Stimulated activated CD8-positive, alpha-beta memory T cell treated with anti-CD3 and anti-CD28 coated beads, Interleukin-12 subunit alpha, Interleukin-12 subunit beta, amount 100 ng/mL, for 24 hours (primary cell): ENCODE measurements at regions not wholly inside any gene's neighbourhood (a gene's known extent, or its start where the extent isn't known, plus 50 kb on each side); places are given as distances from the start of the nearest gene placed in this dataset.
"Not testable (repeated sequence)": the region's sequence is repeated elsewhere in the genome, so short reads cannot be mapped to it uniquely, and the experiment has no call there.

Experiments used
- DNase-seq: peaks from one replicate; pipeline ENCODE4 v3.0.0-alpha.2; 2020; ENCODE audit errors: extremely low read depth

DNA sequence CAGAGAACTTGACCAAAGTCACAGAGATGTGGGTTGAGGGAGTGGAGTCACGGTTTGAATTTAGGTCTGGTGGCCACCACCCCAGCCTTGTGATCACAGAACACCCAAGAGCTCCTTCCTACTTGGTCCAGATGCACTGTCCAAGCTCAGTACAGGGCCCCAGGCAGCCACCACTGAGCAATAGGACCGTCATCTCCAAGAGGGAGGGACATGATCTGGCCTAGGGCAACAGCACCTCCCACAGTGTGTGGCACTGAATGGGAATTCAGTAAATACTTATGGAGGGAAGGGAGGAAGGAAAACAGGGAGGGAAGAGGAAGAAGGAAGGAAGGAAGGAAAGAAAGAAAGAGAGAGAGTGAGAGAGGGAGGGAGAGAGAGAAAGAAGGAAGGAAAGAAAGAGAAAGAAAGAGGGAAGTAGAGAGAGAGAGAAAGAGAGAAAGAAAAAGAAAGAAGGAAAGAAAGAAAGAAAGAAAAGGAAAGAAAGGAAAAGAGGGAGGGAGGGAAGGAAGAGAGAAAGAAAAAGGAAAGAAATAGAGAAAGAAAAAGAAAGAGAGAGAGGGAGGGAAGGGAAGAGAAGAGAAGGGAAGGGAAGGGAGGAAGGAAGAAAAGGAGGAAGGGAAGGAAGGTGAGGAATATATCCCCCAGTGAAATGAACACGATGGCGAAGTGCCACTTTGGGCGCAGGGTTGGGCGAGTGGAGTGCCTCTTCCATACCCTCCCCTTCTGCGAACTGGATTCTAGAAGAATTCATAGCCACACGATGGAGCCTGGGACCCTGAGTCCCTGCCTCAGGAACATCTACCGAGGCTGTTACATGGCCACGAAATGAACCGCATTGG lies 243.7 kb downstream of the TFAP2C start:
- no peak for DNase-seq

DNA sequence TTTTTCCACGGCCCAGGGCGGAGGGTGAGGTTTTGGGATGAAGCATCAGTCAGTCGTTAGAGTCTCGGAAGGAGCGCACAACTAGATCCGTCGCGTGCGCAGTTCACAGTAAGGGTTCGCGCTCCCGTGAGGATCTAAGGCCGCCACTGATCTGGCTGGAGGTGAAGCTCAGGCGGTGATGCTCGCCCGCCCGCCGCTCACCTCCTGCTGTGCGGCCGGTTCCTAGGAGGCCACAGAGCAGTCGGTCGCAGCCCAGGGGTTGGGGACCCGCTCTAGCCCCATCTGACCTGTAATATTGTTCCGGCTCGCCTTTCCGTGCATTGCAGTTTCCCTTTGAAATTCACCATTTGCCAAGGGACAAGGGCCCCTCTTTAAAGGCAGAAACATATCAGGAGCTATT lies 244.7 kb downstream of the TFAP2C start:
- no peak for DNase-seq

DNA sequence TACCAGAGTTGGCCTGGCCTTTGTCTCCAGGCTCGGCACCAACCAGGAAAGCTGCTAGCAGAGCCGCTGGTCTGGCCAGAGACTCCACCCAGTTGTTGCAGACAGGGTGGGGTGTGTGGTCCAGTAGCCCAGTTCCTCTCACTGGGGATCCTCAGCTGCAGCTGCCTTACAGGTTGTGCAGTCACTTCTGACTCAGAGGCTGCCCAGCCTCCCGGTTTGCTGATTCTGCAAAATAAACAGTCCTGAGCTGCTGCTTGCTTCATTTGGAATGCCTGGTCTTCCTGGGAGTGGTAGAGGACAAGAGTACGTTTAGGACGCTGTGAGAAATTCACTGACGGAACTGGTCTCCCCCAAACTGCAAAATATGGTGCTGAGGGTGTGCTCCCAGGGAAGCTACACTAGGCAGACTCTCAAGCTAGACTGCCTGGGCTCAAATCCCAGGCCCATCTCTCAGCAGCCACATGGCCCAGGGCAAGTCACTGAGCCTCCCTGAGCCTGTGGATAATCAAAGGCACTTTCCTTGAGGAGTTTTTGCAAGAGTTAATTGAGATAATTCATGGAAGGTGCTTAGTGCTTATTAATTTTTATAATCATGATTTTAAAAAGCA lies 246.1 kb downstream of the TFAP2C start:
- DNase-seq: no peak

DNA sequence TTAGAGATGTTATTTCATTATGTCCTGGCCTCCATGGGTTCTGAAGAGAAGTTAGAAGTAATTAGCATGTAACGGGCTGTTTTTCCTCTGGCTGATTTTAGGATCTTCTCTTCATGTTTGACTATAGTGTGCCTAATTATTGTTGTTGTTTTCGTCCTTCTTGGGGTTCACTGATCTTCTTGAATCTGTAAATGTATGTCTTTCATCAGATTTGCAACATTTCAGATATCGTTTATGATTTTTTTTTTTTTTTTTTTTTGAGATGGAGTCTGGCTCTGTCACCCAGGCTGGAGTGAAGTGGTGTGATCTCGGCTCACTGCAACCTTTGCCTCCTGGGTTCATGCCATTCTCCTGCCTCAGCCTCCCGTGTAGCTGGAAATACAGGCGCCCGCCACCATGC lies 246.7 kb downstream of the TFAP2C start:
- DNase-seq: no peak

DNA sequence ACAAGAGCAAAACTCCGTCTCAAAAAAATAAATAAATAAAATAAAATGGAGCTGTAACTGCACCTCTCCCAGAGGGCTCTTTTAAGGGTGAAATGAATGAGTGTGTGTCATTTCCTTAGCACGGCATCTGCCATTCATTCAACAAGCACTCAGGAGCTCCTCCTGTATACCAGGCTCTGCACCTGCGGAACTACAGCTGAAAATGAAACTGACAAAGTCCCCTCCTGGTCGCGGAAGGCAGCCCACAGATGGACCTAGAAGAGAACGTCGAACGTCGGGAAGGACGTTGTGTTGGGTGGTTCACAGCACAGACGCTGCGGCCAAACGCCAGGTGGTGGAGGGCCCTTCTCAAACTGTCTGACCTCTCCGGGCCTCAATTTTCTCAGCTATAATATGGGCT lies 256.4 kb downstream of the TFAP2C start:
- no peak for DNase-seq

DNA sequence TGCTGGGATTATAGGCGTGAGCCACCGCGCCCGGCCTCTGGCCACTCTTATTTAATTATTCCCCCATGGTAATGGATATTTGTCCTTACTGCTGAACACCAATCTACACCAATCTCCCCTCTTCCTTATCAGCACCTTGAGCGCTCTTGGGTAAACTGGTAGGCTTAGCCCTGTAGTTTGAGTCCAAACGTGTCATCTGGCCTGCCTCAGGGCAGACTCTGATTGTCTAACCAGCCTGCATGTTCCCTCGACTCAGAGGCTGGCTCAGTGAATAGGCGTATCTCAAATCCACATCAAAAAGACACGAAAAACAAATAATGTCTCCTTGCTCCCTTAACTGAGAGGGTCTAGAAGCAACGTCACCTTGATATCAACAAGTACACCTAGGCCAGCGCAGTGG lies 260.9 kb downstream of the TFAP2C start:
- no peak for DNase-seq

DNA sequence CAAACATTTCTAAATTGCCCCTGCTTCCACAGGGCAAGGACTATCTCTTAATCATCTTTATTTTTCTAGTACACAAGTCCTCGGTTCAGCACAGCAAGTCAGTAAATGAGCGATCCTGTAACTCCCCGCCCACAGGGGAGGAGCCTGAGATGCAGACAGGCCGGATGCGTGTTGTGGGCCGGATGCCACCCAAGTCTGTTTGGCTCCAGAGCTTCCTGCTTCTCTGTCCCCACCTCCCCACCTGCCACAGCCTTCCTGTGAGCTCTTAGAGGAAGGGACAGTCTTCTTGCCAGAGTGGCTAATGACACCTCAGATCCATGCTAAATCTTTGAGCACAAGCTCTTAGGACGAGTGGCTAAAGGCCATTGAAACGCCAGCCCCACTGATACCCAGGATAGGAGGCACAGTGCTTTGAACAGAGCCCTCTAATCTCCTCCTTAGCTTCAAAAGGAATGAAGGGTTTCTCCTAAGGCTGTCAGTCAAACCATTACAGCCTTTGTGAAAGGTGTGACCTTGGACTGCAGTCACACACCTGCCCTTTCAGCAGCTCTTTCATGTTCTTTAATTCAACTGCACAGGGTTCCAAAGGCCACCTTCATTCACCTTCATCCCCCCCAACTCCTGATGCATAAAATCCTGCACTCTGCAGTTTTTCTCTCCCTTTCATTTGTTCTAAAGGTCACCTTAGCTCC lies 264.3 kb downstream of the TFAP2C start:
- DNase-seq: no peak

DNA sequence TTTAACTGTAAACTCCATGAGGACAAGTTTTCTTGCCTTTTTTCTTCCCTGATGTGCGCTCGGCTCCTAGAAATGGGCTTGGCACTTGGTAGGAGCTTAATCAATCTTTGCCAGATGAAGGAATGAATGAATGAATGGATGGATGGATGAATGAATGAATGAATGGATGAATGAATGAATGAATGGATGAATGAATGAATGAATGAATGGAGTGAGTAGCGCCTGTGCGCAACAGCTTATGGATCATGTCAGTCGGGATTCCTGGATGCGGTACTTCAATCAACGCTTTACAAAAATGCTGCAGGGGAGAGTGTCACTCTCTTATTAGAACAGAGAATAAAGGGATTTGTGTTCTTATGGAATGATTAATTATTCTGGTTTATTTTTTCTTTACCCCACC lies 267.3 kb downstream of the TFAP2C start:
- DNase-seq: no peak

DNA sequence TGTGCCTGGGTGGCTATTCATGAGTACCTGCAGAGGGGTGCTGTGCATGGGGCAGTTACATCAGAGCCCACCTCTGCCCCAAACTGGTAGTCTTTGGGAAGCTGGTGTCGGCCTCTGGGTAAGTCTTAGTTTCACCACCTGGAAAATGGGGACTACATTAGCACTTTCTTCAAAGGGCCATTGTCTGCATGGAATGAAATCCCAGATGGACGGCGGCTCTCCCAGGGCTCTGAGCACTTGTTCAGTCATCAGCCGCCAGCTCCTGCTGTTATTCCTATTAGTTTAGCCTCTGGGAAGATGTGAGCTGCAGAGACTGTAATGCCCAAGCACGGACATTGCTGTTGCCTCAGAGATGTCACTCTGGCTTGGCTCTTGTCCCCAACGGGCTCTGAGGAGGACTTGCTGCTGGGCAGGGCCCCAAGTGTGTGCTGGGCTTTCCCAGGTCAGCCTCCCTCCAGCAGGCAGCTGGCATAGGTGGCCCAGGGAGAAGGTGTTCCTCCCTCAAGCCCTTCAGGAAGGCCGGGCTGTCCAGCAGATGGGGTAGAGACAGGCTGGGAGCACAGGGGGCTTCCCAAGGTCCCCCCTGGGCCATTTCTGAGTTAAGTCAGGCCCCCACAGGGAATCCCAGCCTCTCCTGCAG lies 268.3 kb downstream of the TFAP2C start:
- DNase-seq: no peak

DNA sequence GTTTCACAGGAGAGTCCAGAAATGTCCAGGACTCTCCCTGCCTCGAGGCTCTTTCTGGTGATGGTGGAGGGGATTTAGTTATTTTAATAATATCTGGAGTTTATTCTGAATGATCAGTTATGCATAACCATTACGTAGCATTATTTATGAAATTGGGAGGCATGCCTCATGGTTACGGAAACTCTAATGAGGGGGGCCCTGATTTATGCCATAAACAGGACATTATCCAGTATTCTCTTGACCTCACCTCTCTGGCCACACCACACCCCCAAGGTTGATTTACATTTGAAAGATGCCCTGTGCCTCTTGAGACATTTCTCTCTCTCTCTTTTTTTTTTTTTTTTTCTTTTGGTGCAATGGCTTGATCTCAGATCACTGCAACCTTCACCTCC lies 268.8 kb downstream of the TFAP2C start:
- DNase-seq: no peak

DNA sequence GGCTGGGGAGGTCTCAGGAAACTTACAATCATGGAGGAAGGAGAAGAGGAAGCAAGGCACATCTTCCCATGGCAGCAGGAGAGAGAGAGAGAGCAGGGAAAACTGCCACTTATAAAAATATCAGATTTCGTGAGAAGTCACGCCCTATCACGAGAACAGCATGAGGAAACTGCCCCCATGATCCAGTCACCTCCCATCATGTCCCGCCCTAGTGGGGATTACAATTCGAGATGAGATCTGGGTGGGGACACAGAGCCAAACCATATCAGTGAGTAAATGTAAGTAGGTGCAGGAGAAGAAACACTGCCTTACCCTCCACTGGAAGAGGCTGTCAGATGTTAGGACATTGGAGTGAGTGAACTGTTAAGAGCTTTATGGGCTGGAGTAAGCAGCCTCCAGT lies 270.4 kb downstream of the TFAP2C start:
- no peak for DNase-seq

DNA sequence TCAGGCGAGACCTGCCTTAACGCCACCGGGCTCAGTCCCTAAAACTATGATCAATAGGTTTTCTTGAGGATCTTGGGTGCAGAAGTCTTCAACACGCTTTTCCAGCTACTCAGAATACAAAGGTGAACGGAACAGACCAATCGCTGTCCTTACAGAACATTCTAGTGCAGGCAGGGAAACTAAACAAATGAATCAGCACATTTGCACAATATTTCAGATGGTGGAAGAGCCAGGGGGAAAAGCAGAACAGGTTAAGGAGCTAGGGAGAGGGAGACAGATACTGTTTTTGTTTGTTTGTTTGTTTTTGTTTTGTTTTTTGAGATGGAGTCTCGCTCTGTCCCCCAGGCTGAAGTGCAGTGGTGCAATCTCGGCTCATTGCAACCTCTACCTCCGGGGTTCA lies 271.1 kb downstream of the TFAP2C start:
- no peak for DNase-seq

DNA sequence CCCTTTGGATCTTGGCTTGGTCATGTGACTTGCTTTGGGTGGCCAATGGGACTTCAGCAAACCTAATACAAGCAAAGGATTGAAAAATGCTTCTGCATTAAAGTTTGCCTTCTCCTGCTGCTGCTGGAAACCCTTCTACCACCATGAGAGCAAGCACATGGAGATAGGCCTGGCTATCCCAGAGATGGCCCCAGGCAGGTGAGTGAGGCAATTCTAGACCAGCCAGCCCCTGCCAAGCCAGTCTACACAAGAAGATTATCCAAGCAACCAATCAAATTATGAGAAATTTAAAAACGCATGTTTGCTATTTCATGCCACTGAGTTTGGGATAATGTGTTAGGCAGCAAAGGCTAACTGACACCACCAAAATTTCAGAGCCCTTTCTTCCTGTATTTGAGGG lies 274.3 kb downstream of the TFAP2C start:
- DNase-seq: no peak

DNA sequence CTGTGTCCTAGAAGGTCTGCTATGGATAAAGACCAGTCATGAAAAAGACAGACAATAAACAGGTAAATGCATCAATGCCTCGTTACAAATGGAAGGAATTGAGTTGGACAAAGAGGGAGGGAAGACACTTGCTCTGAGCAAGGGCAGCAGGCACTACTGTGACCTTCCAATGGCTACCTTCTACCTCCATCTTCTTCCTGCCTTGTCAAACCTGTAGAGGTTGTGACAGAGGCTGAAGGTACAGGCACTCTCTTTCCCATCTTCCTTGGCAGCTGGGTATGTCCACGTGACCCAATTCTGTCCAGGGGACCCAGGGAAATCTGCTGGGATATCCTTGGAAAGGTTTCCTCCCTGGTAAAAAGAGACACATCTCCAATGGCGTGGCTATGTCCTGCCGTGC lies 274.8 kb downstream of the TFAP2C start:
- no peak for DNase-seq

DNA sequence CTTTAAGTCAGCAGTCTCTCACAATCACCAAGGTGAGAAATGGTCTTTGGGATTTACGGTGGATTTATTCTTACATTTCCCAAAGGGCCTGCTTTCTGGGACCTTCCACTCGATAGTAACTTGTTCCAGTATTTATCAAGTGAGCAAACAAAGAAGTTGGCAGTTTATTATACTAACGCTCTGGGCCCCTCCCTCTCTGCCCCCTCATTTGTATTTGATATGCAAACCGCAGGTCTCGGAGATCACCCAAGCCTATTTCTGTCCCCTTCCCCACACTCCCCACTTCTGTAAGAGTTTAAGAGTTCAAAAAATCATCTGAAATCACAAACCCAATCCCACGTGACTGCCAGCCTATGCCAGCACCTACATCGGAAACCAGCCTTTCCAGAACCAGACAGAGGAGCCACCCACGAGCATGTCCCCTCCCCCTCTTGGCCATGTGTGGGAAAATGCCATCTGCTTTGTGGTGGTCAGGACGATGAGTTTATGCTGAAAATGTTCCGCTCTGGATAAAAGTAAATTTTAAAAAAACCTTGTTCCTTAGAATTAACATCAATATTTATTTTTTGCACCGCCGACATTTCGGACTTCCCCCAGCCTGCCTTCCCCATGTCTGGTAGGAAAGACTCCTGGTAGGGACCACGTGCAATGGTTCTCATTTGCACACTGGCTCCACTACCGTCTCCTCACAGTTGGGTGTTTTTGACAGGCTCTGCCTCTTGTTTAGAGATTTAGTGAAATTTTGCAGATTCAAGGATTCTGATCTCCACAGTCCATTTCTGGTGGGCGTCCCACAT lies 281.0 kb downstream of the TFAP2C start:
- no peak for DNase-seq

DNA sequence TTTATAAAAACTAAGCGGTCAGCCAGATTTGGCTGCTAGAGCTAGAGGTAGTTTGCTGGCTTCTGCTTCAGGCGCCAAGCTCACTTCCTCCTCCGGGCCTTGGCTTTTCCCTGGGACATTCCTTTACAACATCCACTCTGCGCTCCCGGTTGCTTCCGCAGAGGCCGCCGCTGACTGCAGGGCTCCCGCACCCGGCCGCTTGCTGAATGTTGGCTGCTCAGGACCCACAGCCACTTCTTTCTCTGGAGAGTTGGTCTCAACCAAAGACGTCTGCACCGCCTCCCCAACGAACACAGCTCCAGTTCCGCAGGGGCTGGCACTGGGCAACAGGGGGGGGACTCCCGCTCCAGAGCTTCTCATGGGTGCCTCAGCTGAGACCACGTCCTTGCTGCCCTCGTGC lies 282.8 kb downstream of the TFAP2C start:
- DNase-seq: no peak

DNA sequence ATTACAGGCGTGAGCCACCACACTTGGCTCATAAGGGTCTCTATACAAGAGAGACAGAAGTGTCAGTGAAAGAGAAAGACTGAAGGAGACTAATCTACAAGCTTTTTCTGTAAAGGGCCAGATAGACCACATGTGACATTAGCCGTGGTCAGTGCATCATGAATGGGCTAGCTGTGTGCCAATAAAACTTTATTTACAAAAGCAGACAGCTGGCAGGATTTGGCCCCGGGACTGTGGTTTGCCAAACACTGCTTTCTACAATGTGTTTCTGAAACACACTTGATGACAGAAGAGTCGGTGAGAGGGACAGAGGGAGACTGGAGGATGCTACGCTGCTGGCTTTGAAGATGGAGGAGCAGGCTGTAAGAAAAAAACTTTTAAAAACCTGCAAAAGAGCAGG lies 285.4 kb downstream of the TFAP2C start:
- DNase-seq: no peak

DNA sequence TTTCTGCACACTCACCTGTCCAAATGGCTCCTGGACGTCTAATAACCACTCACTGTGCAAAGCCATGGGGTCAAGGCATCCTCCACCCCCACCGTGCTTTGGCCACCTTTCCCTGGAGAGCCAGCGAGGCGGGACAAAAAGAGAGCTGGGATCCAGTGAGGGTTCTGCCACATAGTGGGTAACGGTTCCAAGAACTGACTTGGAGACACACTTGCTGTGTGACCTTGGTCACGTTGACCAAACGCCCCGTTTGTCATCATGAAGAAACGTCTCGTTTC lies 287.2 kb downstream of the TFAP2C start:
- no peak for DNase-seq

DNA sequence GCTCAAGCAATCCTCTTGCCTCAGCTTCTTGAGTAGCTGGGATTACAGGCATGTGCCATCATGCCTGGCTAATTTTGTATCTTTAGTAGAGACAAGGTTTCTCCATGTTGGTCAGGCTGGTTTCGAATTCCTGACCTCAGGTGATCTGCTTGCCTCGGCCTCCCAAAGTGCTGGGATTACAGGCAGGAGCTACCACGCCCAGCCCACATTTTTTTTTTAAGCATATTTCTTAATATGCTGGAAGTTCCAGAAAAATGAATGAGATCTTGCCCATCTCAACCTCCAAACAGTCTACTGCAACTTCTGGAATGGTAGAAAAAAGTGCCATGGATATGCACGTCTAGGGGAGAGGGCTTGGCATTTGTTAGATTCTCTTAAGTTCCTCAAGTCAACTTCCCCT lies 290.9 kb downstream of the TFAP2C start:
- DNase-seq: not testable (repeated sequence)

DNA sequence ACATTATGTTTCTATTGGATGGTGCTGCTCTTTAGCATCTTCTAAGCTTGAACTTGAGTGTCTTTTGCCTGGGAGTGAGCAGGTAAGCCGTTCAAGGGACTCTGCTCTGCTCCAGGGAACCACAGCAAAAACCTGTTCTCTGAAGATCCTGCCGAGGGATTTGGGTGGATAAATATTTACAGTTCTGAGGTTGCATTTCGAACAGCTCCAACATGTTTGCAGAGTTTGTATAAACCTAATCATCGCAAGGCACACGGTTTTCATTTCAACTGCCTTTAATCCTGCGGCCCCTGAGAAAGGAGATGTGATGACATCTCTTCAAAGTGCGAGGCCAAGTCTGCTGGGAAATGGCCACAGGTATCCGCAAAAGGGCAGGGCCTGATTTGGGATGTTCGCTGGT lies 293.4 kb downstream of the TFAP2C start:
- DNase-seq: no peak

DNA sequence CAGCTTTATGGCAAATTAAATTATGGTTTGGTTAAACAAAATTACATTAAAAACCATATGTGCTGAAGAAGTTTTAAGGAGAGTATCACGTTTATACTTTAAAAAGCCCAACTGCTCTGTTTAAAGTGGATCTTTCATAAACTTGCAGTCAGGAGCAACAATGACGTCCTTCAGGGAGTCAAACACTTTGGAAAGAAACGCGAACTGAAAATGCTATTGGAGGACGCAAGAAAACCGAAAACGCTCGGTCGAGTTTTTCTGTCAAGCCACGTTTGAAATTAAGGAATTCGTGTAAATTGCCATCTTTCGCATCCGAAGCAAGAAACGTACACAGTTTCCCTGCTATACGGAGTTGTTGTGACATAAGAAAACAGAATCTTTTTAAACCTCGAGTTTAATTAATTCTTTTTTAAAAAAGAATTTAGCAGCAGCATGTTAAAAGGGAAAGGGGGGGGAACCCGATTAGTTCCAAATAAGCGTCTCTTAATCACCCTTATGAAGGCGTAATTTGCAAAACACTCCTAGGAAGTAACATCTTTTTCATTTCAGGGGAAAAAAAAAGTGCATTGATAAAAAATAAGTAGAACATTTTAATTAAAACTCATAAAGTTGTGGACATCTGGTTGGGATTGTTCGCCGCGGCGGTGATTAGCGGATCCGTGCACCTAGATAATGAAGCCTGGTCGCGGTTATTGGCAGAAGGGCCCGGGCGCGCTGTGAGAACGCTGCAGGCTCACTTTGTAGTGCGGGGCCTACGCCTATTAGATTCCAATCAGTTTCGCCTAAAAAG lies 295.4 kb downstream of the TFAP2C start:
- DNase-seq: no peak
